ENCODE measurements at regions not wholly inside any gene's neighbourhood (a gene's known extent, or its start where the extent isn't known, plus 50 kb on each side); places are given as distances from the start of the nearest gene placed in this dataset.

DNA sequence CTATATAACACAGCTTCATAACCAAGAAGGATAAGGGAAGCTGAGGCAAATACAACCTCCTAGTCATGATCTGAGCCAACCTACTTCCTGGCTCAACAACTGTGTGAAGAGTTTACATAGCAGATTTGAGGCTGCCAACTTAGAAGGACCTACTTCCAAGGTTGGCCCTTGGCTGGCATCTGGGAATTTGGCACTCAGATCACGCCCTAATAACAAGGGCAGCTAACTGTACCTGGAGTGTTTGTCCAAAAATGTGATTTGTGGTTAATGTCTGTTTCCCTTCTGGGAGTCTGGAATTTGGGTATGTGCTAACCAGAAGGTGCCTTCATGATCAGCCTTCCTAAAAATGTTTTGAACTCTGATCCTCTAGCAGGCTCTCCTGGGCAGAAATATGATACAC is 287.2 kb downstream of the CAAP1 start:
- H3K4me1 ChIP-seq, result no peaks in the 10 kb centered on the region
- TF ChIP-seq, protein P1, sequence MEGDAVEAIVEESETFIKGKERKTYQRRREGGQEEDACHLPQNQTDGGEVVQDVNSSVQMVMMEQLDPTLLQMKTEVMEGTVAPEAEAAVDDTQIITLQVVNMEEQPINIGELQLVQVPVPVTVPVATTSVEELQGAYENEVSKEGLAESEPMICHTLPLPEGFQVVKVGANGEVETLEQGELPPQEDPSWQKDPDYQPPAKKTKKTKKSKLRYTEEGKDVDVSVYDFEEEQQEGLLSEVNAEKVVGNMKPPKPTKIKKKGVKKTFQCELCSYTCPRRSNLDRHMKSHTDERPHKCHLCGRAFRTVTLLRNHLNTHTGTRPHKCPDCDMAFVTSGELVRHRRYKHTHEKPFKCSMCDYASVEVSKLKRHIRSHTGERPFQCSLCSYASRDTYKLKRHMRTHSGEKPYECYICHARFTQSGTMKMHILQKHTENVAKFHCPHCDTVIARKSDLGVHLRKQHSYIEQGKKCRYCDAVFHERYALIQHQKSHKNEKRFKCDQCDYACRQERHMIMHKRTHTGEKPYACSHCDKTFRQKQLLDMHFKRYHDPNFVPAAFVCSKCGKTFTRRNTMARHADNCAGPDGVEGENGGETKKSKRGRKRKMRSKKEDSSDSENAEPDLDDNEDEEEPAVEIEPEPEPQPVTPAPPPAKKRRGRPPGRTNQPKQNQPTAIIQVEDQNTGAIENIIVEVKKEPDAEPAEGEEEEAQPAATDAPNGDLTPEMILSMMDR (IDR thresholded peaks at IDR 0.05; ENCODE audit: borderline replicate concordance), result no peak
- DNase-seq, result no peak
- H3K27me3 ChIP-seq (ENCODE audit: low read depth), result no peaks in the 10 kb centered on the region
- no peaks in the 10 kb centered on the region for H3K36me3 ChIP-seq
- H3K27ac ChIP-seq (replicated peaks), result no peak overlapping the region
- intact Hi-C loops (cut with micrococcal nuclease), result no loop called here
- H3K4me3 ChIP-seq, result no peak overlapping the region
- H3K9me3 ChIP-seq (replicated peaks), result no peaks in the 10 kb centered on the region

DNA sequence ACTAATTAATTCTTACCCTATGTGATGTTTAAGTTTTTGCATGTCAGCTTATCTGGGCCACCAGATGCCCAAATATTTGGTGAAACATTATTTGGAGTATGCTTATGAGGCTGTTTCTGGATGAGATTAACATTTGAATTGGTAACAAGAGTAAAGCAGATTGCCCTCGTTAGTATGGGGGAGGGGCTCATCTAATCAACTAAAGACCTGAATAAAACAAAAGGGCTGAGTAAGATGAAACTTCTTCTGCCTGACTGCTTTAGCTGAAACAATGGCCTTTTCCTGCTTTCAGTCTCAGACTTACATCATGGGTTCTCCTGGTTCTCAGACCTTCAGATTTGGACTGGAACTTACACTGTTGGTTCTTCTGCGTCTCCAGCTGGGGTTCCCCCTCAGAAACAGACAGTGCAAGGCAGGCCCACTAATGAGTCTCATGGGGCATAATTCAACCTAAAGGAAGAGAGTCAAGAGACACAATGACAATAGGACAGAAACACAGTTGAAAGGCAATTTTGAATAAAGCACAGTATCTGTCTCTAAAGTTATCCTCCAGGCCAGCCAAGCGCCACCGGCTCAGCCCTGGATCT is 288.4 kb downstream of the CAAP1 start:
- H3K27ac ChIP-seq (replicated peaks), result no peak overlapping the region
- no peak for DNase-seq
- no peaks in the 10 kb centered on the region for H3K36me3 ChIP-seq
- intact Hi-C loops (cut with micrococcal nuclease), result no loop called here
- H3K4me1 ChIP-seq, result no peaks in the 10 kb centered on the region
- TF ChIP-seq, protein P1 (IDR thresholded peaks at IDR 0.05; ENCODE audit: borderline replicate concordance), result no peak
- H3K4me3 ChIP-seq, result no peak overlapping the region
- H3K9me3 ChIP-seq (replicated peaks), result no peaks in the 10 kb centered on the region
- H3K27me3 ChIP-seq (ENCODE audit: low read depth), result no peaks in the 10 kb centered on the region

- Histone ChIP-seq H3K27ac (replicated peaks) (no peak overlapping the region), H3K36me3 (no peaks in the 10 kb centered on the region), H3K9me3 (replicated peaks) (no peaks in the 10 kb centered on the region), H3K4me3 (no peak overlapping the region), H3K27me3 (ENCODE audit: low read depth) (no peaks in the 10 kb centered on the region), H3K4me1 (no peaks in the 10 kb centered on the region)
- no peak for DNase-seq
- intact Hi-C loops (cut with micrococcal nuclease), result no loop called here
- TF ChIP-seq, protein P1 (IDR thresholded peaks at IDR 0.05; ENCODE audit: borderline replicate concordance), result no peak
Measured at GRCh38 chr9:26603617-26604016, 289.0 kb downstream of the CAAP1 start.

DNA sequence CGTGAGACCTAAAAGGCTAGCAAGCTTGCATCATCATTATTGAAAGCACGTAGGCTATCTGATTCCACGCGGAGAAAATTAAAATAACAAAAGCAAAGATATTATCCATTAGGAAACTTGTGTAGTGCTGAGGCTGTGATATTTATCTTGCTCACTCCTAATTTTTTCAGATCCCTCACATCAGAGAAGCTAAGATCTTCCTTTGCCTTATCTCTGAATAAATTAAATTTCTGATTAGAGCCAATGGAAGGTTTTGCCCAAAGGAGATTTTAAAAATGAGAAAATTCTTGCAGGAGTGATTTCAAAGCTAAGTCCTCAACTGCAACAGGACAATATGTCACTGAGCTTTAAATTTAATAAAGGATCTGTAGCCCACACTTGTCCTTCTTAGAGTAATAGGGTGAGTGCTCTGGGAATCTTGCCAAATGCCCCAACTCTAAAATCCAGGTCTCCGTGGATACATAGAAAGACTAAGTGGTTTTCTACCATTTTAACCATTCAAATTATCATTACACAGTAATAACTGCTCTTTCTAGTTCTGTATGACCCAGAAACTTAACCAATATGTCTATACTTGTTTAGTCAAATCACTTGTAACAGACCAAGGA is 295.0 kb downstream of the CAAP1 start:
- Histone ChIP-seq H3K27me3 (ENCODE audit: low read depth) (no peaks in the 10 kb centered on the region), H3K4me3 (no peak overlapping the region), H3K27ac (replicated peaks) (no peak overlapping the region), H3K4me1 (no peaks in the 10 kb centered on the region), H3K36me3 (no peaks in the 10 kb centered on the region), H3K9me3 (replicated peaks) (peaks cover 29% of the 10 kb centered on the region)
- intact Hi-C loops (cut with micrococcal nuclease), result no loop called here
- TF ChIP-seq, protein P1 (IDR thresholded peaks at IDR 0.05; ENCODE audit: borderline replicate concordance), result no peak
- DNase-seq, result no peak

- Histone ChIP-seq H3K27me3 (ENCODE audit: low read depth) (no peaks in the 10 kb centered on the region), H3K9me3 (replicated peaks) (no peaks in the 10 kb centered on the region), H3K36me3 (no peaks in the 10 kb centered on the region), H3K27ac (replicated peaks) (no peak overlapping the region), H3K4me1 (no peaks in the 10 kb centered on the region), H3K4me3 (no peak overlapping the region)
- no peak for DNase-seq
- TF ChIP-seq, protein P1 (IDR thresholded peaks at IDR 0.05; ENCODE audit: borderline replicate concordance), result no peak
- intact Hi-C loops (cut with micrococcal nuclease), result no loop called here
Measured at GRCh38 chr9:26579056-26579455, 313.5 kb downstream of the CAAP1 start.
